GM19043 (cell line): ENCODE measurements at regions not wholly inside any gene's neighbourhood (a gene's known extent, or its start where the extent isn't known, plus 50 kb on each side); places are given as distances from the start of the nearest gene placed in this dataset.
"Not testable (repeated sequence)": the region's sequence is repeated elsewhere in the genome, so short reads cannot be mapped to it uniquely, and the experiment has no call there.

Experiments used
- ATAC-seq: cut with Tn5 transposase; IDR thresholded peaks from one replicate; pipeline ENCODE4 v1.9.1; 2021; ENCODE audit warnings: low read depth; ENCODE audit not compliant: unreplicated experiment

GRCh38 chr11:82398300-82398815, 335.3 kb downstream of the FAM181B start:
- ATAC-seq = no peak

GRCh38 chr11:82396639-82397038, 337.0 kb downstream of the FAM181B start:
- not testable (repeated sequence) for ATAC-seq

GRCh38 chr11:82384308-82384707, 349.4 kb downstream of the FAM181B start:
- no peak for ATAC-seq

- ATAC-seq = no peak
Observed at GRCh38 chr11:82373781-82374542, 359.7 kb downstream of the FAM181B start.

- ATAC-seq = no peak
Observed at GRCh38 chr11:82365351-82365750, 368.3 kb downstream of the FAM181B start.

- ATAC-seq = no peak
Observed at GRCh38 chr11:82356316-82356715, 377.3 kb downstream of the FAM181B start.

- ATAC-seq = no peak
Observed at GRCh38 chr11:82355313-82355823, 378.3 kb downstream of the FAM181B start.

- ATAC-seq = no peak
Observed at GRCh38 chr11:82326853-82327252, 406.8 kb downstream of the FAM181B start.

- no peak for ATAC-seq
Observed at GRCh38 chr11:82321206-82321605, 412.5 kb downstream of the FAM181B start.

GRCh38 chr11:82315093-82315492, 418.6 kb downstream of the FAM181B start:
- no peak for ATAC-seq

GRCh38 chr11:82308979-82309378, 424.7 kb downstream of the FAM181B start:
- no peak for ATAC-seq

GRCh38 chr11:82305123-82305522, 428.5 kb downstream of the FAM181B start:
- no peak for ATAC-seq

GRCh38 chr11:82303671-82304070, 430.0 kb downstream of the FAM181B start:
- no peak for ATAC-seq

GRCh38 chr11:82288471-82288870, 445.2 kb downstream of the FAM181B start:
- ATAC-seq = no peak

GRCh38 chr11:82270870-82271269, 462.8 kb downstream of the FAM181B start:
- ATAC-seq = no peak

GRCh38 chr11:82268627-82269026, 465.0 kb downstream of the FAM181B start:
- no peak for ATAC-seq

GRCh38 chr11:82267186-82267585, 466.5 kb downstream of the FAM181B start:
- ATAC-seq = no peak

GRCh38 chr11:82261367-82261766, 472.3 kb downstream of the FAM181B start:
- no peak for ATAC-seq

- no peak for ATAC-seq
Observed at GRCh38 chr11:82250047-82250446, 483.6 kb downstream of the FAM181B start.

GRCh38 chr11:82246926-82247325, 486.7 kb downstream of the FAM181B start:
- ATAC-seq = no peak

GRCh38 chr11:82239498-82239897, 494.2 kb downstream of the FAM181B start:
- no peak for ATAC-seq

- ATAC-seq = no peak
Observed at GRCh38 chr11:82234256-82234655, 499.4 kb downstream of the FAM181B start.
